ENCODE measurements at regions not wholly inside any gene's neighbourhood (a gene's known extent, or its start where the extent isn't known, plus 50 kb on each side); places are given as distances from the start of the nearest gene placed in this dataset.

- no peak for DNase-seq
Measured at GRCh38 chr1:229762891-229763290, 136.8 kb downstream of the URB2 start.

GRCh38 chr1:229768232-229768631, 142.2 kb downstream of the URB2 start:
- no peak for DNase-seq

GRCh38 chr1:229769006-229769405, 143.0 kb downstream of the URB2 start:
- no peak for DNase-seq

GRCh38 chr1:229769809-229770208, 143.8 kb downstream of the URB2 start:
- no peak for DNase-seq

GRCh38 chr1:229778794-229779193, 152.7 kb downstream of the URB2 start:
- no peak for DNase-seq

GRCh38 chr1:229781453-229781852, 155.4 kb downstream of the URB2 start:
- DNase-seq, result no peak

GRCh38 chr1:229782469-229782868, 156.4 kb downstream of the URB2 start:
- no peak for DNase-seq

- DNase-seq, result no peak
Measured at GRCh38 chr1:229784834-229785233, 158.8 kb downstream of the URB2 start.

- DNase-seq, result no peak
Measured at GRCh38 chr1:229786974-229787610, 161.0 kb downstream of the URB2 start.

GRCh38 chr1:229788004-229788403, 162.0 kb downstream of the URB2 start:
- no peak for DNase-seq

GRCh38 chr1:229792012-229792975, 166.2 kb downstream of the URB2 start:
- no peak for DNase-seq

GRCh38 chr1:229793488-229793887, 167.4 kb downstream of the URB2 start:
- DNase-seq, result no peak

- no peak for DNase-seq
Measured at GRCh38 chr1:229798558-229798957, 172.5 kb downstream of the URB2 start.

- DNase-seq, result no peak
Measured at GRCh38 chr1:229803626-229804217, 177.7 kb downstream of the URB2 start.

- DNase-seq, result no peak
Measured at GRCh38 chr1:229808272-229808671, 182.2 kb downstream of the URB2 start.

GRCh38 chr1:229810140-229810539, 184.1 kb downstream of the URB2 start:
- DNase-seq, result no peak

- DNase-seq, result no peak
Measured at GRCh38 chr1:229810961-229811360, 184.9 kb downstream of the URB2 start.

GRCh38 chr1:229812148-229812547, 186.1 kb downstream of the URB2 start:
- DNase-seq, result no peak

GRCh38 chr1:229812693-229813092, 186.6 kb downstream of the URB2 start:
- DNase-seq, result no peak

- no peak for DNase-seq
Measured at GRCh38 chr1:229815076-229815475, 189.0 kb downstream of the URB2 start.

GRCh38 chr1:229815961-229816360, 189.9 kb downstream of the URB2 start:
- DNase-seq, result no peak

- DNase-seq, result no peak
Measured at GRCh38 chr1:229817936-229818335, 191.9 kb downstream of the URB2 start.

GRCh38 chr1:229819091-229819490, 193.0 kb downstream of the URB2 start:
- no peak for DNase-seq

GRCh38 chr1:229822026-229822425, 196.0 kb downstream of the URB2 start:
- no peak for DNase-seq

All from activated T-cell treated with anti-CD3 and anti-CD28 coated beads, Interleukin-2, amount 50 U/mL, for 48 hours (primary cell).